NB4 (cell line): ENCODE measurements at regions not wholly inside any gene's neighbourhood (a gene's known extent, or its start where the extent isn't known, plus 50 kb on each side); places are given as distances from the start of the nearest gene placed in this dataset.

ENCODE experiments used
- MYC ChIP-seq: IDR thresholded peaks from 2 replicates; pipeline ENCODE4 v1.6.1; 2011; ENCODE audit warnings: low read depth, low read length
- POLR2A ChIP-seq: IDR thresholded peaks from 2 replicates; pipeline ENCODE4 v1.6.1; 2011; ENCODE audit warnings: mild to moderate bottlenecking; ENCODE audit not compliant: insufficient read length; ENCODE audit errors: extremely low read depth
- TF ChIP-seq, protein P1 (sequence below): IDR thresholded peaks from one replicate; pipeline ENCODE4 v1.5.1; 2012; ENCODE audit warnings: low read depth, low read length
- TF ChIP-seq, protein P2 (sequence below): IDR thresholded peaks from 2 replicates; pipeline ENCODE4 v1.6.1; 2011; ENCODE audit warnings: low read depth, low read length

- TF ChIP-seq, protein P1, sequence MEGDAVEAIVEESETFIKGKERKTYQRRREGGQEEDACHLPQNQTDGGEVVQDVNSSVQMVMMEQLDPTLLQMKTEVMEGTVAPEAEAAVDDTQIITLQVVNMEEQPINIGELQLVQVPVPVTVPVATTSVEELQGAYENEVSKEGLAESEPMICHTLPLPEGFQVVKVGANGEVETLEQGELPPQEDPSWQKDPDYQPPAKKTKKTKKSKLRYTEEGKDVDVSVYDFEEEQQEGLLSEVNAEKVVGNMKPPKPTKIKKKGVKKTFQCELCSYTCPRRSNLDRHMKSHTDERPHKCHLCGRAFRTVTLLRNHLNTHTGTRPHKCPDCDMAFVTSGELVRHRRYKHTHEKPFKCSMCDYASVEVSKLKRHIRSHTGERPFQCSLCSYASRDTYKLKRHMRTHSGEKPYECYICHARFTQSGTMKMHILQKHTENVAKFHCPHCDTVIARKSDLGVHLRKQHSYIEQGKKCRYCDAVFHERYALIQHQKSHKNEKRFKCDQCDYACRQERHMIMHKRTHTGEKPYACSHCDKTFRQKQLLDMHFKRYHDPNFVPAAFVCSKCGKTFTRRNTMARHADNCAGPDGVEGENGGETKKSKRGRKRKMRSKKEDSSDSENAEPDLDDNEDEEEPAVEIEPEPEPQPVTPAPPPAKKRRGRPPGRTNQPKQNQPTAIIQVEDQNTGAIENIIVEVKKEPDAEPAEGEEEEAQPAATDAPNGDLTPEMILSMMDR: no peak
- TF ChIP-seq POLR2A: no peak
- TF ChIP-seq, protein P2, sequence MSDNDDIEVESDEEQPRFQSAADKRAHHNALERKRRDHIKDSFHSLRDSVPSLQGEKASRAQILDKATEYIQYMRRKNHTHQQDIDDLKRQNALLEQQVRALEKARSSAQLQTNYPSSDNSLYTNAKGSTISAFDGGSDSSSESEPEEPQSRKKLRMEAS: no peak
- TF ChIP-seq MYC: no peak
These were observed 272.7 kb upstream of the CADM1 start for GRCh38 chr11:115776916-115777315.
